BE2C (cell line): ENCODE measurements at regions not wholly inside any gene's neighbourhood (a gene's known extent, or its start where the extent isn't known, plus 50 kb on each side); places are given as distances from the start of the nearest gene placed in this dataset.
A peak's percentile ranks its signal among the peaks of the same experiment; 100 is the strongest.
"Not testable (repeated sequence)": the region's sequence is repeated elsewhere in the genome, so short reads cannot be mapped to it uniquely, and the experiment has no call there.

Source experiments
- DNase-seq: peaks from one replicate; pipeline ENCODE4 v3.0.0-alpha.2; 2020
- H3K27me3 ChIP-seq: fragments of 250-450 bp; sonication (Bioruptor Pico); 2 replicates; pipeline ENCODE4 v1.5.1; 2020; ENCODE audit warnings: mild to moderate bottlenecking
- H3K36me3 ChIP-seq: fragments of 250-450 bp; sonication (Bioruptor Pico); 2 replicates; pipeline ENCODE4 v1.5.1; 2020; ENCODE audit warnings: mild to moderate bottlenecking
- H3K4me1 ChIP-seq: fragments of 250-450 bp; sonication (Bioruptor Pico); 2 replicates; pipeline ENCODE4 v1.5.1; 2020
- H3K4me3 ChIP-seq: 2 replicates; pipeline ENCODE4 v1.5.1; 2011; ENCODE audit warnings: low read depth, low read length
- H3K9me3 ChIP-seq: fragments of 250-450 bp; sonication (Bioruptor Pico); 2 replicates; pipeline ENCODE4 v1.5.1; 2020
- TF ChIP-seq, protein P1 (sequence below): IDR thresholded peaks from 2 replicates; pipeline ENCODE4 v1.5.1; 2012; ENCODE audit warnings: mild to moderate bottlenecking, low read depth, low read length

DNA sequence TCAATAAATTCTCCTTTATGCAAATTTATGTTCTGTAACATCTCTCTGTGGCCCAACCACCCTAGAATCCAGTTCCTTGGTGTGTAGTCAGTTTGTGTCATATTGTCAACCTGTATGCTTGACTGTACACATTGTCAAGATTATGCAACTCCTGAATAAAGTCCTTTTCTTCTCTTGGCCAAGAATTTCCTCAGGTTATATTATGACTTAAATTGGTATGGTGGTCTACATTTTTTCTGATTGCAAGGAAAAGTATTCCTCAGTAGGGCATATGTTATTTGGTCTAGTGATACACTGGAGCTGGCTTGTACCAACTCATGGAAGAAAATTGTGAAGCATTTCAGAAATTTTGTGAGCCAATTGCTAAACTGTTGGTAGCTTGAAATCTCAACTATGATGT is 482.8 kb upstream of the CHORDC1 start:
- Histone ChIP-seq H3K4me3 (no peak overlapping the region), H3K27me3 (no peaks in the 10 kb centered on the region), H3K4me1 (peaks cover 4% of the 10 kb centered on the region), H3K36me3 (no peaks in the 10 kb centered on the region), H3K9me3 (no peaks in the 10 kb centered on the region)
- TF ChIP-seq, protein P1, sequence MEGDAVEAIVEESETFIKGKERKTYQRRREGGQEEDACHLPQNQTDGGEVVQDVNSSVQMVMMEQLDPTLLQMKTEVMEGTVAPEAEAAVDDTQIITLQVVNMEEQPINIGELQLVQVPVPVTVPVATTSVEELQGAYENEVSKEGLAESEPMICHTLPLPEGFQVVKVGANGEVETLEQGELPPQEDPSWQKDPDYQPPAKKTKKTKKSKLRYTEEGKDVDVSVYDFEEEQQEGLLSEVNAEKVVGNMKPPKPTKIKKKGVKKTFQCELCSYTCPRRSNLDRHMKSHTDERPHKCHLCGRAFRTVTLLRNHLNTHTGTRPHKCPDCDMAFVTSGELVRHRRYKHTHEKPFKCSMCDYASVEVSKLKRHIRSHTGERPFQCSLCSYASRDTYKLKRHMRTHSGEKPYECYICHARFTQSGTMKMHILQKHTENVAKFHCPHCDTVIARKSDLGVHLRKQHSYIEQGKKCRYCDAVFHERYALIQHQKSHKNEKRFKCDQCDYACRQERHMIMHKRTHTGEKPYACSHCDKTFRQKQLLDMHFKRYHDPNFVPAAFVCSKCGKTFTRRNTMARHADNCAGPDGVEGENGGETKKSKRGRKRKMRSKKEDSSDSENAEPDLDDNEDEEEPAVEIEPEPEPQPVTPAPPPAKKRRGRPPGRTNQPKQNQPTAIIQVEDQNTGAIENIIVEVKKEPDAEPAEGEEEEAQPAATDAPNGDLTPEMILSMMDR = no peak
- no peak for DNase-seq

DNA sequence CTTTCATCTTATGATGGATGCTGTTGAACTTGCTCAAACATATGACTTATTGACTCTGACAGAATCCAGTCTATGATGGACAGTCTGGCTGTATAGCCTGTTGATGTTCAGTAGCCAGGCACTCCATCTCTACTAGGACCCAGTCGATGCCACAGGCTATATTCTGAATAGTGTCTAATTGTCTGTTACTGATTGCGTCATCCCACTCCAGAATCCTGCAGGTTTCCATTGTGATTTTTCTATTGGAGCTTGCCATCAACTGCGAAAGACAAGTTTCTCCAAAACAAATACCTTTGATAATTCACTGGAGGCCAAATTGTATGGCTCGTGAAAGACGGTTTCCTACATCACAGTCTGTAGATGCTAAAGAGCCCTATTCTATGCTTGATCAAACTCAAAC is 481.7 kb upstream of the CHORDC1 start:
- TF ChIP-seq, protein P1 = no peak
- Histone ChIP-seq H3K36me3 (no peaks in the 10 kb centered on the region), H3K4me1 (peaks cover 4% of the 10 kb centered on the region), H3K27me3 (no peaks in the 10 kb centered on the region), H3K9me3 (no peaks in the 10 kb centered on the region), H3K4me3 (no peak overlapping the region)
- peak; percentile 48 for DNase-seq

DNA sequence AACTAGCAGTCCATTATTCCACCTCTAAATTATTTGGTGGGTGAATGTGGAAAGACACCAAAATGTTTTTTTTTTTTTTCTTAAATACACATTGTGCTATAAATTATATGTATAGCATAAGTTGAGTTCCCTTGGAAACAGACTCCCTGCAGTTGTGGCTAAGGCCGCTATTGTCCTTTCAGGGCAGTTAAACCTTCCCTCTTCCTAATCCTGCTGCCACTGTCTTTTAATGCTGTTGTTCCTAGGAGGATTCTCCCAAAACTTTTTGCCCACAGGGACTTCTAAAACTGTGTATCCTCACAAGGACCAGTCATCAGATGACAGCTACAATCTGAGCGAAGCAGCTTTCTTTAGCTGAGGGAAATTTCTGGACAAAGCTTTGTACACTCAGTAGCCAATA is 478.9 kb upstream of the CHORDC1 start:
- Histone ChIP-seq H3K36me3 (no peaks in the 10 kb centered on the region), H3K9me3 (no peaks in the 10 kb centered on the region), H3K4me1 (peaks cover 4% of the 10 kb centered on the region), H3K27me3 (no peaks in the 10 kb centered on the region), H3K4me3 (no peak overlapping the region)
- DNase-seq = no peak
- TF ChIP-seq, protein P1 = no peak

DNA sequence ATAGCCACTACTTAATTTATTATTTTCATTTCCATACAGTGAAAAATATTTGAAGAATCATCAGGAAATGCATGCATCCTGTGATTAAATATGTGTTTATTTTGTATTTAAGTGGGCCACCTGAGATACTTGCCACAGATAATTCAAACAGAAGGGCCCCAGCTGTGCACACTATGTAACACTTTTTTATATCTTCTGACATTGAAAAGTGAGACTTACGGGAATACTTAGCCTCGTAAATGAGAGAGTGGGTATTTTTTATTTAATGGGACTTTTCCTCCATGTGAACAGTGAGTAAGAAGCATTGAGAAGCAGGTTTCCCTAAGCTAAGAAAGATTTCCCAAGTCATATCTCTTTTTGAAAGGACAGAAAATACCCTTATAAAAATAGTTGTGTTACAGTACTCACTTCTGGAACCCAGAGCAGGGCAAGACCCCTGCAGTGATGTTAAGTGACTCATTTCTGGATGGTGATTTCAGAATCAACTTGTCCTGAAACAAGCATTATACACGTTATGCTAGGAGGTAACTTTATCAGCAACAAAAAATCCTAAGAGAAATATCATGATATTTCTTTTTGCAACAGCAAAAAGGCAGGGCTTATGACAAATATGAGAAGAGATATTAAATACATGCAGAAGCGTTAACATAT is 478.1 kb upstream of the CHORDC1 start:
- no peaks in the 10 kb centered on the region for H3K36me3 ChIP-seq
- H3K27me3 ChIP-seq = no peaks in the 10 kb centered on the region
- no peak overlapping the region for H3K4me3 ChIP-seq
- peaks cover 4% of the 10 kb centered on the region for H3K4me1 ChIP-seq
- DNase-seq = no peak
- TF ChIP-seq, protein P1 = no peak
- no peaks in the 10 kb centered on the region for H3K9me3 ChIP-seq

DNA sequence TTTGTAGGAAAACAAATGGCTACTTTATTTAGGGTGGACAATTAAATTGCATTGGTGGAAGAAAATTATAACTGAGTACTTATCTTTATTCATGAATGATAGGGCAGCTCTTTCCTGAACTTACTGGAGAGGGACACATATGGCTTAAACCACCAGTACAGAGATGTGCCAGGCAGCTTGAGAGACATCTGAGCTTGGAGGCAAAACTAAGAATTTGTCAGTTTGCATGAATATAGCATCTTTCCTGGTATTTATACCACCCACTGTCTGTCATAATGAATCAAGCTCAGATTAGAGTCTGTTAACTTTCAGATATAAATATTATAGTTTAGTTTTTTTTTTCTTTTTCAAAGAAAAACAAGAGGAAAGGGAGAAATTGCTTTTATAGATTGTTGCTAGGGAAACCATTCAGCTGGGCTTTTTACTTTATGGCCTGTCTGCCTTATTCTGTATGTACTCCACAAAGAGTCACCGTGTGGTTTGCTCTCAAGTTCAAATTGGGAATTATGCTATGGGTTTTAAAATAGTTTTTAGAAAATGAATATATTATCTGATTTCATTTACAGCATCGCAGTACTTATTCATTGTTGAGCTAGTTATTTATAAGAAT is 477.0 kb upstream of the CHORDC1 start:
- Histone ChIP-seq H3K36me3 (no peaks in the 10 kb centered on the region), H3K9me3 (no peaks in the 10 kb centered on the region), H3K4me1 (peaks cover 2% of the 10 kb centered on the region), H3K27me3 (no peaks in the 10 kb centered on the region), H3K4me3 (no peak overlapping the region)
- TF ChIP-seq, protein P1 = no peak
- no peak for DNase-seq

DNA sequence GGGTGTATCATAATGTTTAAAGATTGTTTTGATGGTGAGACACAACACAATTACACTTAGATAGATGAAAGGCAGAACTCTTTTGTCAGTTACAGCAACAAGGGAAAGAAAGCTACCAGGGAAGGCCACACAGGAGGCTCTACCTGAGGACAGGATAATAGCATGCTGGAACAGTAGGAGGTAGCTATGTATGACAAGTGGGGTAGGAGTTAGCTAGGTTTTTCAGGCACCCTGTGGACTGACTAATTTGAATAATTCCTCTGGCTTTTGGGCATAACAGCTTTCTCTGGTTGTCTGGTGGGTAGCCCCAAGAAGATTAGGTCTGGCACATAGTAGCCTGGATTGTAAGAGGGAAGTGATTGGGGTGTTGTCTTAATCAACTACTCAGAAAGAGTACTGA is 475.4 kb upstream of the CHORDC1 start:
- TF ChIP-seq, protein P1 = no peak
- H3K4me1 ChIP-seq = no peaks in the 10 kb centered on the region; the same call in 1 of the 2 replicates
- H3K9me3 ChIP-seq = no peaks in the 10 kb centered on the region
- DNase-seq = no peak
- H3K27me3 ChIP-seq = no peaks in the 10 kb centered on the region
- no peaks in the 10 kb centered on the region for H3K36me3 ChIP-seq
- no peak overlapping the region for H3K4me3 ChIP-seq

DNA sequence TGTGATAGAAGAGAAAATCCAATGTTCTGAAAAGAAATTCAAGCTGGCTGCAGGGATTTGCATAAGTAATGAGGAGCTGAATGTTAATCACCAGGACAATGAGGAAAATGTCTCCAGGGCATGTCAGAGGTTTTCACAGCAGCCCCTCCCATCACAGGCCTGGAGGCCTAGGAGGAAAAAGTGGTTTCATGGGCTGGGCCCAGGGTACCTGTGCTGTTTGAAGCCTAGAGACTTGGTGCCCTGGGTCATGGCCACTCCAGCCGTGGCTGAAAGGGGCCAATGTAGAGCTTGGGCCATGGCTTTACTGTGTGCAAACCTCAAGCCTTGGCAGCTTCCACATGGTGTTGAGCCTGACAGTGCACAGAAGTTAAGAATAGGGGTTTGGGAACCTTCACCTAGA is 452.6 kb upstream of the CHORDC1 start:
- not testable (repeated sequence) for H3K9me3 ChIP-seq, H3K27me3 ChIP-seq, DNase-seq, H3K36me3 ChIP-seq, H3K4me1 ChIP-seq, H3K4me3 ChIP-seq
